ENCODE measurements at regions not wholly inside any gene's neighbourhood (a gene's known extent, or its start where the extent isn't known, plus 50 kb on each side); places are given as distances from the start of the nearest gene placed in this dataset.

DNA sequence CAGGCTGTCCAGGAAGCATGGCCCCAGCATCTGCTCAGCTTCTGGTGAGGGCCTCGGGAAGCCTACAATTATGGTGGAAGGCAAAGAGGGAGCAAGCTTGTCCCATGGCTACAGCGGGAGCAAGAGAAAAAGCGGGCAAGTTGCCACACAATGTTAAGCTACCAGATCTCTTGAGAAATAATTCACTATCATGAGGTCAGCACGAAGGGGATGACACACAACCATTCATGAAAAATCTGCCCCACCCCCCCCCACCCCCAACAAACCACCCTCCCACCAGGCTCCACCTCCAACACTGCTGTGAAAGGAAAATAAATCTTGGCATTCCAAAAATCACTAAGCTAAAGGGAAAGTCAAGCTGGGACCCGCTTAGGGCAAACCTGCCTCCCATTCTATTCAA, 545.8 kb upstream of the NRP1 start:
- TF ChIP-seq, protein P1, sequence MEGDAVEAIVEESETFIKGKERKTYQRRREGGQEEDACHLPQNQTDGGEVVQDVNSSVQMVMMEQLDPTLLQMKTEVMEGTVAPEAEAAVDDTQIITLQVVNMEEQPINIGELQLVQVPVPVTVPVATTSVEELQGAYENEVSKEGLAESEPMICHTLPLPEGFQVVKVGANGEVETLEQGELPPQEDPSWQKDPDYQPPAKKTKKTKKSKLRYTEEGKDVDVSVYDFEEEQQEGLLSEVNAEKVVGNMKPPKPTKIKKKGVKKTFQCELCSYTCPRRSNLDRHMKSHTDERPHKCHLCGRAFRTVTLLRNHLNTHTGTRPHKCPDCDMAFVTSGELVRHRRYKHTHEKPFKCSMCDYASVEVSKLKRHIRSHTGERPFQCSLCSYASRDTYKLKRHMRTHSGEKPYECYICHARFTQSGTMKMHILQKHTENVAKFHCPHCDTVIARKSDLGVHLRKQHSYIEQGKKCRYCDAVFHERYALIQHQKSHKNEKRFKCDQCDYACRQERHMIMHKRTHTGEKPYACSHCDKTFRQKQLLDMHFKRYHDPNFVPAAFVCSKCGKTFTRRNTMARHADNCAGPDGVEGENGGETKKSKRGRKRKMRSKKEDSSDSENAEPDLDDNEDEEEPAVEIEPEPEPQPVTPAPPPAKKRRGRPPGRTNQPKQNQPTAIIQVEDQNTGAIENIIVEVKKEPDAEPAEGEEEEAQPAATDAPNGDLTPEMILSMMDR (conservative IDR thresholded peaks at IDR 0.05 in 1 of 2, IDR thresholded peaks at IDR 0.05 in 1 of 2; ENCODE audit: low read depth in 1 of 2, low read length in 2 of 2), result no peak
- TF ChIP-seq EZH2 (IDR thresholded peaks at IDR 0.05; ENCODE audit: low read length, missing control alignments), result no peak
